HCT116 (cell line): ENCODE measurements at regions not wholly inside any gene's neighbourhood (a gene's known extent, or its start where the extent isn't known, plus 50 kb on each side); places are given as distances from the start of the nearest gene placed in this dataset.

Experiments used
- ATAC-seq: fragments of 200-7000 bp; cut with Tn5 transposase; 2 replicates; pipeline ENCODE4 v1.9.1; 2020; ENCODE audit warnings: mild to moderate bottlenecking, moderate library complexity
- BruUV-seq: library from RNA; stranded (reverse); fragments of 400-500 nt; replicated peaks from 2 replicates; lab custom pipeline; 2021; lab: Mats Ljungman, UMichigan
- CTCF ChIA-PET: fragments of 300-600 bp; sonication (Branson Sonifier 250); formaldehyde crosslinking; loops from one replicate; lab custom pipeline; 2021; ENCODE audit warnings: antibody characterized with exemption; lab: Charles Lee
- POLR2A ChIA-PET: fragments of 300-600, 350-600 bp; sonication (Branson Sonifier 250); formaldehyde crosslinking; loops from one replicate; lab custom pipeline; 2021; ENCODE audit warnings: antibody characterized with exemption; lab: Charles Lee
- RAD21 ChIA-PET, 2 experiments: fragments of 300-600 bp; sonication (Branson Sonifier 250); formaldehyde crosslinking; loops; one replicate each; lab custom pipeline; 2023; ENCODE audit warnings: low total read pairs in 2 of 2; ENCODE audit not compliant: uncharacterized antibody in 2 of 2, unreplicated experiment in 2 of 2, low non-redundant PET in 1 of 2; lab: Charles Lee
- DNase-seq: peaks from one replicate; pipeline ENCODE4 v3.0.0-alpha.2; 2010; ENCODE audit warnings: low read depth, low spot score
- H2AFZ ChIP-seq: fragments of 200-600 bp; shearing (Covaris generic), sonication (generic); 2 replicates; pipeline ENCODE4 v1.6.1; 2017; ENCODE audit warnings: low read depth, mixed run types, mixed read lengths, antibody characterized with exemption, low read length; ENCODE audit not compliant: poor library complexity, severe bottlenecking
- H3K27ac ChIP-seq: 2 replicates; pipeline ENCODE4 v1.5.1; 2012; ENCODE audit warnings: low read depth, low read length
- H3K27me3 ChIP-seq: fragments of 200-600 bp; sonication (generic); 2 replicates; pipeline ENCODE4 v1.6.1; 2016; ENCODE audit warnings: mixed run types, low read length, mixed read lengths; ENCODE audit not compliant: insufficient read depth
- H3K36me3 ChIP-seq, 2 experiments: fragments of 200-500 bp in 1 of 2; fragments of 200-600 bp in 1 of 2; sonication (Bioruptor generic) in 1 of 2; sonication (generic) in 1 of 2; 2 replicates each; pipeline versions ENCODE4 v1.5.1 to v1.6.1; 2014 to 2016; ENCODE audit warnings: low read length in 2 of 2, inconsistent platforms in 1 of 2, mixed read lengths in 1 of 2, mixed run types in 1 of 2; ENCODE audit not compliant: insufficient read depth in 2 of 2, control insufficient read depth in 1 of 2
- H3K4me1 ChIP-seq, 2 experiments: fragments of 200-600 bp in 1 of 2; sonication (generic) in 1 of 2; 2 replicates each; pipeline versions ENCODE4 v1.5.1 to v1.6.1; 2012 to 2017; ENCODE audit warnings: low read length in 2 of 2, inconsistent platforms in 1 of 2, mild to moderate bottlenecking in 1 of 2, mixed read lengths in 1 of 2, mixed run types in 1 of 2, moderate library complexity in 1 of 2; ENCODE audit not compliant: insufficient read depth in 2 of 2, control insufficient read depth in 1 of 2
- H3K4me2 ChIP-seq: fragments of 200-600 bp; sonication (generic); 2 replicates; pipeline ENCODE4 v1.6.1; 2017; ENCODE audit warnings: mixed run types, low read length, mixed read lengths
- H3K4me3 ChIP-seq, 2 experiments: fragments of 200-600 bp in 1 of 2; sonication (generic) in 1 of 2; replicated peaks in 1 of 2; 2 replicates each; pipeline ENCODE4 v1.5.1; 2011 to 2016; ENCODE audit warnings: low read length in 2 of 2, control low read depth in 1 of 2, low read depth in 1 of 2, mild to moderate bottlenecking in 1 of 2, mixed read lengths in 1 of 2, mixed run types in 1 of 2
- H3K79me2 ChIP-seq: fragments of 200-600 bp; sonication (generic); 2 replicates; pipeline ENCODE4 v1.6.1; 2017; ENCODE audit warnings: mild to moderate bottlenecking, mixed run types, low read length, moderate library complexity, mixed read lengths; ENCODE audit not compliant: insufficient read depth
- H3K9ac ChIP-seq: fragments of 200-600 bp; sonication (generic); 2 replicates; pipeline ENCODE4 v1.6.1; 2016; ENCODE audit warnings: low read length, mixed read lengths
- H3K9me2 ChIP-seq: fragments of 200-600 bp; sonication (generic), shearing (Covaris generic); 2 replicates; pipeline ENCODE4 v1.6.1; 2017; ENCODE audit warnings: mixed run types, mild to moderate bottlenecking, moderate library complexity; ENCODE audit not compliant: insufficient read depth
- H3K9me3 ChIP-seq, 2 experiments: fragments of 200-500 bp in 1 of 2; fragments of 200-600 bp in 1 of 2; sonication (Bioruptor generic) in 1 of 2; sonication (generic) in 1 of 2; 2 replicates each; pipeline ENCODE4 v1.6.1; 2014 to 2017; ENCODE audit warnings: low read length in 2 of 2, mixed read lengths in 2 of 2, inconsistent platforms in 1 of 2, low read depth in 1 of 2, mild to moderate bottlenecking in 1 of 2, mixed run types in 1 of 2, moderate library complexity in 1 of 2; ENCODE audit not compliant: control insufficient read depth in 1 of 2, insufficient read depth in 1 of 2
- H4K20me1 ChIP-seq: fragments of 200-600 bp; sonication (generic), shearing (Covaris generic); 2 replicates; pipeline ENCODE4 v1.6.1; 2017; ENCODE audit warnings: mixed run types, mild to moderate bottlenecking, moderate library complexity; ENCODE audit not compliant: insufficient read depth
- ATF3 ChIP-seq: IDR thresholded peaks from 2 replicates; pipeline ENCODE4 v1.6.1; 2012
- CBX3 ChIP-seq: IDR thresholded peaks from 2 replicates; pipeline ENCODE4 v1.6.1; 2012; ENCODE audit warnings: low read depth
- CEBPB ChIP-seq: IDR thresholded peaks from 2 replicates; pipeline ENCODE4 v1.6.1; 2012; ENCODE audit warnings: low read depth
- CTCF ChIP-seq, 3 experiments: fragments of 200-600 bp in 1 of 3; sonication (generic) in 1 of 3; IDR thresholded peaks in 2 of 3; conservative IDR thresholded peaks in 1 of 3; 2 replicates each; pipeline ENCODE4 v1.5.1; 2012 to 2017; ENCODE audit warnings: low read depth in 2 of 3, low read length in 2 of 3, antibody characterized with exemption in 1 of 3, borderline replicate concordance in 1 of 3, control low read depth in 1 of 3, mild to moderate bottlenecking in 1 of 3, mixed read lengths in 1 of 3, mixed run types in 1 of 3, moderate library complexity in 1 of 3; ENCODE audit not compliant: insufficient read depth in 1 of 3
- EGR1 ChIP-seq: IDR thresholded peaks from 2 replicates; pipeline ENCODE4 v1.6.1; 2012; ENCODE audit warnings: low read depth
- ELF1 ChIP-seq: IDR thresholded peaks from 2 replicates; pipeline ENCODE4 v1.6.1; 2012; ENCODE audit warnings: low read depth, borderline replicate concordance
- EZH2 ChIP-seq: fragments of 200-600 bp; sonication (generic); IDR thresholded peaks from 2 replicates; pipeline ENCODE4 v1.6.1; 2017; ENCODE audit warnings: antibody characterized with exemption, mixed run types
- JUND ChIP-seq: IDR thresholded peaks from 2 replicates; pipeline ENCODE4 v1.6.1; 2012
- MAX ChIP-seq: IDR thresholded peaks from 2 replicates; pipeline ENCODE4 v1.6.1; 2012
- POLR2A ChIP-seq: IDR thresholded peaks from 2 replicates; pipeline ENCODE4 v1.7.0; 2011; ENCODE audit warnings: borderline replicate concordance; ENCODE audit not compliant: insufficient read depth, insufficient read length; ENCODE audit errors: extremely low read depth
- RAD21 ChIP-seq: IDR thresholded peaks from 2 replicates; pipeline ENCODE4 v1.6.1; 2012; ENCODE audit warnings: low read depth, mild to moderate bottlenecking
- SIN3A ChIP-seq: IDR thresholded peaks from 2 replicates; pipeline ENCODE4 v1.6.1; 2012; ENCODE audit warnings: low read depth
- SP1 ChIP-seq: IDR thresholded peaks from 2 replicates; pipeline ENCODE4 v1.6.1; 2012; ENCODE audit warnings: low read depth
- SRF ChIP-seq: IDR thresholded peaks from 2 replicates; pipeline ENCODE4 v1.6.1; 2012; ENCODE audit warnings: low read depth
- TCF7L2 ChIP-seq: IDR thresholded peaks from 2 replicates; pipeline ENCODE4 v1.7.0; 2011; ENCODE audit warnings: borderline replicate concordance, inconsistent platforms; ENCODE audit not compliant: insufficient read depth, insufficient read length; ENCODE audit errors: extremely low read depth
- YY1 ChIP-seq: IDR thresholded peaks from 2 replicates; pipeline ENCODE4 v1.6.1; 2011; ENCODE audit warnings: low read length, low read depth, moderate library complexity, mild to moderate bottlenecking; ENCODE audit not compliant: insufficient replicate concordance; ENCODE audit errors: extremely low read depth
- ZBTB33 ChIP-seq: IDR thresholded peaks from 2 replicates; pipeline ENCODE4 v1.6.1; 2011; ENCODE audit warnings: mild to moderate bottlenecking, low read length, moderate library complexity; ENCODE audit not compliant: insufficient replicate concordance; ENCODE audit errors: extremely low read depth
- ZNF274 ChIP-seq: fragments of 200-500 bp; sonication (Bioruptor generic); IDR thresholded peaks from 2 replicates; pipeline ENCODE4 v1.6.1; 2014; ENCODE audit warnings: mild to moderate bottlenecking, low read depth, low read length, inconsistent platforms
- intact Hi-C: fragments of 100-400 bp; cut with micrococcal nuclease; formaldehyde crosslinking; loops from 2 replicates; pipeline ENCODE4 v1.10.0; 2022

GRCh38 chr19:28582344-28582743 is 630.6 kb downstream of the UQCRFS1 start:
- Histone ChIP-seq H2AFZ (no peak overlapping the region), H3K4me1 (no peaks in the 10 kb centered on the region), H3K4me3 (no peak overlapping the region), H3K9me2 (no peaks in the 10 kb centered on the region), H3K79me2 (no peaks in the 10 kb centered on the region), H4K20me1 (no peaks in the 10 kb centered on the region), H3K27ac (no peak overlapping the region), H3K4me2 (no peak overlapping the region), H3K9ac (no peak overlapping the region), H3K36me3 (no peaks in the 10 kb centered on the region), H3K9me3 (peaks cover 4 to 25% of the 10 kb centered on the region in 2 experiments; a peak in 2 of 4 replicates), H3K27me3 (no peaks in the 10 kb centered on the region)
- intact Hi-C loops = no loop called here
- ChIA-PET RAD21 (no interaction called here), CTCF (no interaction called here), POLR2A (no interaction called here)
- DNase-seq (no peak), ATAC-seq (no peak)
- TF ChIP-seq RAD21 (no peak), CEBPB (no peak), CBX3 (no peak), POLR2A (no peak), YY1 (no peak), ATF3 (no peak), JUND (no peak), EZH2 (no peak), ELF1 (no peak), SP1 (no peak), TCF7L2 (no peak), ZNF274 (no peak)
- no TSS peak for BruUV-seq

- intact Hi-C loops = no loop called here
- TF ChIP-seq YY1 (no peak), SIN3A (no peak), SRF (no peak), ZNF274 (no peak), CEBPB (no peak), JUND (no peak), SP1 (no peak), ATF3 (no peak), CTCF (IDR thresholded peaks at IDR 0.05 in 2 of 3, conservative IDR thresholded peaks at IDR 0.05 in 1 of 3; ENCODE audit: borderline replicate concordance in 1 of 3, insufficient read depth in 1 of 3, low read depth in 2 of 3, low read length in 2 of 3) (no peak), EGR1 (no peak), MAX (no peak), ZBTB33 (no peak), TCF7L2 (no peak)
Measured at GRCh38 chr19:28581468-28581770, 631.5 kb downstream of the UQCRFS1 start.

More at GRCh38 chr19:28581468-28581770, 631.5 kb downstream of the UQCRFS1 start:
- Histone ChIP-seq H3K9ac (no peak overlapping the region), H3K27me3 (no peaks in the 10 kb centered on the region), H3K79me2 (no peaks in the 10 kb centered on the region), H3K9me2 (no peaks in the 10 kb centered on the region), H4K20me1 (no peaks in the 10 kb centered on the region), H3K36me3 (no peaks in the 10 kb centered on the region), H2AFZ (no peak overlapping the region), H3K4me2 (no peak overlapping the region), H3K9me3 (peaks cover 7 to 23% of the 10 kb centered on the region in 2 experiments; a peak in 2 of 4 replicates), H3K4me1 (no peaks in the 10 kb centered on the region), H3K27ac (no peak overlapping the region), H3K4me3 (no peak overlapping the region)
- ChIA-PET POLR2A (no interaction called here), RAD21 (no interaction called here), CTCF (no interaction called here)
- BruUV-seq = no TSS peak
- DNase-seq = no peak
- no peak for ATAC-seq
